Muscle of leg (tissue), 3 donors: ENCODE measurements at regions not wholly inside any gene's neighbourhood (a gene's known extent, or its start where the extent isn't known, plus 50 kb on each side); places are given as distances from the start of the nearest gene placed in this dataset.

Experiments used
- DNase-seq: peaks from one replicate; pipeline ENCODE4 v3.0.0; 2013
- H3K27ac ChIP-seq: one replicate; pipeline ENCODE4 v1.5.1; 2013; ENCODE audit warnings: mild to moderate bottlenecking, low read length, control low read depth
- H3K27me3 ChIP-seq: one replicate; pipeline ENCODE4 v1.6.1; 2013; ENCODE audit warnings: low read length; ENCODE audit not compliant: control insufficient read depth, insufficient read depth
- H3K36me3 ChIP-seq: one replicate; pipeline ENCODE4 v1.6.1; 2013; ENCODE audit warnings: low read length; ENCODE audit not compliant: control insufficient read depth, insufficient read depth
- H3K4me1 ChIP-seq: one replicate; pipeline ENCODE4 v1.6.1; 2013; ENCODE audit warnings: low read length; ENCODE audit not compliant: control insufficient read depth, insufficient read depth
- H3K4me3 ChIP-seq: one replicate; pipeline ENCODE4 v1.5.1; 2013; ENCODE audit warnings: low read length, control low read depth
- H3K9me3 ChIP-seq: replicated peaks from 2 replicates; pipeline ENCODE4 v1.6.1; 2013; ENCODE audit warnings: low read depth, low read length; ENCODE audit not compliant: control insufficient read depth
- WGBS: methylation state at CpG from one replicate; pipeline ENCODE4 v1.1.5; 2013; ENCODE audit warnings: missing lambda C conversion rate; ENCODE audit not compliant: insufficient coverage; 5-methylcytosine and 5-hydroxymethylcytosine counted together

DNA sequence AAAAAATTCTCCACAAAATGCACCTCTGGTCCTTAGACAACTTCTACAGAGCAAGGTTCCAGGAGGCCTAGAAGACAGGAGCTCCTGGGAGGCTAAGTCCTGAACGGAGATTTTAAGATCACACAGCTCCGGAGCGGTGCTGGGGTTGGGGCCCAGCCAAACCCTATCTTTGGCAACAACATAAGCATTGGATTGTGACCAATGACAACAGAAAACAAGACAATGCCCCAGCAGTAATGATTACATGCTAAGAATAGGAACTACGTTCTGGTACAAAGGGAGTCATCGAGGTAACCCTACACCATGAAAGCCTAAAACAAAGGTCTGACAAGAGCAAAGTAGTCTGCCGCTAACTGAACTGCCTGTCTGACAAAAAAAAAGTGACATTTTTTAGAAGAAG lies 171.2 kb downstream of the CMPK2 start:
- H3K4me1 ChIP-seq = peaks cover 2% of the 10 kb centered on the region
- no peak overlapping the region for H3K4me3 ChIP-seq
- H3K27me3 ChIP-seq = no peaks in the 10 kb centered on the region
- DNase-seq = peak; percentile 21
- no peaks in the 10 kb centered on the region for H3K36me3 ChIP-seq
- no peak overlapping the region for H3K27ac ChIP-seq
- WGBS = no CpG with 5 or more reads among the region's 6 CpGs
- no peaks in the 10 kb centered on the region for H3K9me3 ChIP-seq

- WGBS = 78% methylated on average over 3 of the region's 6 CpGs
- H3K4me3 ChIP-seq = no peak overlapping the region
- no peaks in the 10 kb centered on the region for H3K4me1 ChIP-seq
- no peak for DNase-seq
- H3K9me3 ChIP-seq = peaks cover 2% of the 10 kb centered on the region
- no peaks in the 10 kb centered on the region for H3K27me3 ChIP-seq
- no peaks in the 10 kb centered on the region for H3K36me3 ChIP-seq
- no peak overlapping the region for H3K27ac ChIP-seq
Observed at GRCh38 chr2:6700335-6700734, 165.4 kb downstream of the CMPK2 start.

- no peak overlapping the region for H3K27ac ChIP-seq
- H3K9me3 ChIP-seq = peaks cover 2% of the 10 kb centered on the region
- no peak for DNase-seq
- WGBS = no CpG with 5 or more reads among the region's 1 CpG
- H3K4me3 ChIP-seq = no peak overlapping the region
- H3K36me3 ChIP-seq = no peaks in the 10 kb centered on the region
- no peaks in the 10 kb centered on the region for H3K27me3 ChIP-seq
- no peaks in the 10 kb centered on the region for H3K4me1 ChIP-seq
Observed at GRCh38 chr2:6704077-6704476, 161.6 kb downstream of the CMPK2 start.

DNA sequence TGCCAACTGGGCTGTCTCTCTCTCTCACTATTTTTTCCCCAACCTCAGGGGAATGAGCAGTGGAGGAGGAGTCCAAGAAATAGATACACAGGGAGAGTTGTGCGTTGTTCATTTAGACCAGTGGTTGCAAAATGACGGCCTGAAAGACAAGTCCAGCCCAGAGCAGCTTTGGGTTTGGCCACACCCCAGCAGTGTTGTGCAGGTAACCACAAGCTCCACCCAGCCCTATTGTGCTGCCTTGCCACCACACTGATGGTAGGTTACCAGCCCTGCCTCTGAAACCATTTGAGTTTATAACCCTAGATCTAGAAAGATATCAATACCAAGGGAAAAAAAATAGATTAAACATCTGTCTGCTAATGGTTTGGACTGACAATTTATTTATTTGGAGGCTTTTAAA lies 144.3 kb downstream of the CMPK2 start:
- WGBS = no CpG with 5 or more reads among the region's 2 CpGs
- Histone ChIP-seq H3K27ac (no peak overlapping the region), H3K4me3 (no peak overlapping the region), H3K9me3 (no peaks in the 10 kb centered on the region), H3K27me3 (no peaks in the 10 kb centered on the region), H3K36me3 (no peaks in the 10 kb centered on the region), H3K4me1 (no peaks in the 10 kb centered on the region)
- no peak for DNase-seq

DNA sequence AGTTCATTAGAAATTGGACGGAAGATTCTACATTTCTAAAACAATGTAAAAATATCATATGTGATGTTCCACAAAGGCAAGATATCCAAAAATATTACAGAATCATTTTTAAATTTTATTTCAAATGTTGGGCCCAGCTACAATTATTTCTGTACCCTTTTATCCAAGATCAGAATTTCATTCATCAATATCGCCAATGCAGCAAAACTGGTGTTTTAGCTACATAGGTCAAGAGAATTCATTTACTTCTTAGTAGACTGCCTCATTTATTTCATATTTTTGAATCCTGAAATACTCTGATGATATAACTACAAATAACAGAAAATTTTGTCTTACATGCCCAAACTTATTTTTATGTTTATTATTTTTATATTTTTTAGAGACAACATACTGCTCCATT lies 143.1 kb downstream of the CMPK2 start:
- no peak for DNase-seq
- H3K4me3 ChIP-seq = no peak overlapping the region
- no peaks in the 10 kb centered on the region for H3K4me1 ChIP-seq
- H3K9me3 ChIP-seq = no peaks in the 10 kb centered on the region
- no peaks in the 10 kb centered on the region for H3K36me3 ChIP-seq
- no CpG with 5 or more reads among the region's 2 CpGs for WGBS
- H3K27me3 ChIP-seq = no peaks in the 10 kb centered on the region
- H3K27ac ChIP-seq = no peak overlapping the region

- H3K27ac ChIP-seq = no peak overlapping the region
- no peak for DNase-seq
- H3K9me3 ChIP-seq = no peaks in the 10 kb centered on the region
- H3K4me3 ChIP-seq = no peak overlapping the region
- H3K36me3 ChIP-seq = no peaks in the 10 kb centered on the region
- H3K4me1 ChIP-seq = no peaks in the 10 kb centered on the region
- no peaks in the 10 kb centered on the region for H3K27me3 ChIP-seq
- 56% methylated on average over 7 of the region's 8 CpGs for WGBS
Observed at GRCh38 chr2:6723865-6724604, 141.7 kb downstream of the CMPK2 start.

GRCh38 chr2:6724605-6725140 lies 141.0 kb downstream of the CMPK2 start:
- no CpG with 5 or more reads among the region's 4 CpGs for WGBS
- no peaks in the 10 kb centered on the region for H3K4me1 ChIP-seq
- H3K36me3 ChIP-seq = no peaks in the 10 kb centered on the region
- no peak overlapping the region for H3K27ac ChIP-seq
- no peak for DNase-seq
- H3K9me3 ChIP-seq = no peaks in the 10 kb centered on the region
- H3K4me3 ChIP-seq = no peak overlapping the region
- no peaks in the 10 kb centered on the region for H3K27me3 ChIP-seq

DNA sequence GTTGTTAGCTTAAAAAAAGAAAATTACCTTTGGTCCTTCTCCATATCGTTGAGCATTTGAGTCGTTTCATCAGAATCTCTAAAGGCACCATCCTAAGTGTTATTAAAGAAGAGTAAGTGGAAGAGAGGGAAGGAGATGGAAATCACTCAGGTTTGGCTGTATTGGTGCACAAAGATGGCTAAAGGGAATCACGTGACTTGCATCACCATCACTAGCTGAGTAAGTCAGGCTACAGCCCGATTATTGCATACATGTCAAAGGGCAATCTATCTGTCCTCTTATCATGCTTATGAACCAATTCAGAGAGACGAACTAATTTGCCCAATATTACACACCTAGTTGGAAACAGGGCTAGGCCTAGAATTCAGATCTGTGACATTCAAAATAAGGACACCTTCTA lies 137.6 kb downstream of the CMPK2 start:
- H3K27ac ChIP-seq = no peak overlapping the region
- no peaks in the 10 kb centered on the region for H3K4me1 ChIP-seq
- H3K27me3 ChIP-seq = no peaks in the 10 kb centered on the region
- no peak for DNase-seq
- H3K9me3 ChIP-seq = no peaks in the 10 kb centered on the region
- no peak overlapping the region for H3K4me3 ChIP-seq
- no peaks in the 10 kb centered on the region for H3K36me3 ChIP-seq
- WGBS = 92% methylated on average over 2 of the region's 5 CpGs

DNA sequence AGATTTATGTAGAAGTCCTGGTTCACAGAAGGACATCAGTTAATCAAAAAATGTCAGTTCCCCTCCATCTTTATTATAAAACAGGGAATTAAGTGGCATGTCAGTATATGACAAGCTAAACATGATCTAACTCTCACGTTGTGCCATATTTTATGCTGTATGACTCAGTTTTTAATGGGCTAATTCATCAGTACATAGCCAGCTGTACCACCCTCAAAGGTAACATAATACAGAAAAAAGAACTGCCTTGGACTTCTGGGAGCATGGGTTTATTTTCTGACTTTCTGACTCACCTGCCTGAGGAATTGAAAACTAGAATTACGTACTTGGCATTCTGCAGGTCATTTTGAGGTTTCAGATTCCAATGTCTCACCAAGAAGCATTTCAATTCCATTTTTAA lies 135.7 kb downstream of the CMPK2 start:
- DNase-seq = no peak
- H3K4me3 ChIP-seq = no peak overlapping the region
- no peaks in the 10 kb centered on the region for H3K4me1 ChIP-seq
- no peaks in the 10 kb centered on the region for H3K27me3 ChIP-seq
- WGBS = no CpG with 5 or more reads among the region's 2 CpGs
- no peaks in the 10 kb centered on the region for H3K36me3 ChIP-seq
- H3K9me3 ChIP-seq = no peaks in the 10 kb centered on the region
- no peak overlapping the region for H3K27ac ChIP-seq

GRCh38 chr2:6730649-6731532 lies 134.8 kb downstream of the CMPK2 start:
- 70% methylated on average over 5 of the region's 5 CpGs for WGBS
- H3K9me3 ChIP-seq = no peaks in the 10 kb centered on the region
- H3K27ac ChIP-seq = no peak overlapping the region
- no peaks in the 10 kb centered on the region for H3K4me1 ChIP-seq
- no peaks in the 10 kb centered on the region for H3K27me3 ChIP-seq
- H3K4me3 ChIP-seq = no peak overlapping the region
- DNase-seq = no peak
- no peaks in the 10 kb centered on the region for H3K36me3 ChIP-seq
